ENCODE measurements at regions not wholly inside any gene's neighbourhood (a gene's known extent, or its start where the extent isn't known, plus 50 kb on each side); places are given as distances from the start of the nearest gene placed in this dataset.

DNA sequence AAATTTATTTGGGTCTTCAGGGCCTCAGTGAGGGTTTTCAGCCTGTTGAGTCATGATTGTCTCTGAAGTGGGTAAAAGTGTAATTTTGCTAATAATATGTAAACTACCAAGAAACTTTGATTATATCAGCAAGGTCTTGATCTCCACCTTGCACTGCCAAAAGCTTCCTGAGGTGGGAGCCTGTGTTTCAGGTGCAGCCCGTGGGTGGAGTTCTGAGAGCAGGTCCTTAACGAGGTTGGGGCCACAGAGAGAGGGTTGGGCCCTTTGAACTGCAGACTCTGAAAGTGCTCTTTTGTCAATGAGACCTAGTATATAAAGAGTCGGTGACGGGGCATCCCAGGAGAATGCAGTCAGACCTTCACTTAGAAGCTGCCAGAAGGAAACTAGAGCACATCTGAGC, 129.7 kb upstream of the MAP3K4 start:
- Mint-ChIP-seq H3K9me3 (peaks cover 1% of the 10 kb centered on the region), H3K36me3 (ENCODE audit: low read depth) (no peaks in the 10 kb centered on the region), H3K4me1 (no peaks in the 10 kb centered on the region), H3K4me3 (no peak overlapping the region), H3K27ac (no peak overlapping the region), H3K27me3 (ENCODE audit: insufficient read depth) (peaks cover 4% of the 10 kb centered on the region)
- WGBS, 2 experiments (ENCODE audit: insufficient coverage in 1 of 2, insufficient read length in 1 of 2), result 43 to 63% methylated on average over 1 to 4 of the region's 4 CpGs
- Histone ChIP-seq H3K27ac (ENCODE audit: low read depth, low read length) (no peak overlapping the region), H3K4me1 (ENCODE audit: control insufficient read depth, insufficient read depth, low read length) (no peaks in the 10 kb centered on the region), H3K27me3 (ENCODE audit: control insufficient read depth, insufficient read depth, low read length, poor library complexity, severe bottlenecking) (no peaks in the 10 kb centered on the region), H3K4me3 (ENCODE audit: low read length) (no peak overlapping the region), H3K36me3 (ENCODE audit: control insufficient read depth, insufficient read depth, low read length) (no peaks in the 10 kb centered on the region), H3K9ac (ENCODE audit: extremely low read depth, low read length, poor library complexity, severe bottlenecking) (no peak overlapping the region), H3K9me3 (ENCODE audit: control insufficient read depth, low read length) (no peaks in the 10 kb centered on the region)
- DNase-seq, result no peak
- TF ChIP-seq, protein P1, sequence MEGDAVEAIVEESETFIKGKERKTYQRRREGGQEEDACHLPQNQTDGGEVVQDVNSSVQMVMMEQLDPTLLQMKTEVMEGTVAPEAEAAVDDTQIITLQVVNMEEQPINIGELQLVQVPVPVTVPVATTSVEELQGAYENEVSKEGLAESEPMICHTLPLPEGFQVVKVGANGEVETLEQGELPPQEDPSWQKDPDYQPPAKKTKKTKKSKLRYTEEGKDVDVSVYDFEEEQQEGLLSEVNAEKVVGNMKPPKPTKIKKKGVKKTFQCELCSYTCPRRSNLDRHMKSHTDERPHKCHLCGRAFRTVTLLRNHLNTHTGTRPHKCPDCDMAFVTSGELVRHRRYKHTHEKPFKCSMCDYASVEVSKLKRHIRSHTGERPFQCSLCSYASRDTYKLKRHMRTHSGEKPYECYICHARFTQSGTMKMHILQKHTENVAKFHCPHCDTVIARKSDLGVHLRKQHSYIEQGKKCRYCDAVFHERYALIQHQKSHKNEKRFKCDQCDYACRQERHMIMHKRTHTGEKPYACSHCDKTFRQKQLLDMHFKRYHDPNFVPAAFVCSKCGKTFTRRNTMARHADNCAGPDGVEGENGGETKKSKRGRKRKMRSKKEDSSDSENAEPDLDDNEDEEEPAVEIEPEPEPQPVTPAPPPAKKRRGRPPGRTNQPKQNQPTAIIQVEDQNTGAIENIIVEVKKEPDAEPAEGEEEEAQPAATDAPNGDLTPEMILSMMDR (conservative IDR thresholded peaks at IDR 0.05), result peak; percentile 34

DNA sequence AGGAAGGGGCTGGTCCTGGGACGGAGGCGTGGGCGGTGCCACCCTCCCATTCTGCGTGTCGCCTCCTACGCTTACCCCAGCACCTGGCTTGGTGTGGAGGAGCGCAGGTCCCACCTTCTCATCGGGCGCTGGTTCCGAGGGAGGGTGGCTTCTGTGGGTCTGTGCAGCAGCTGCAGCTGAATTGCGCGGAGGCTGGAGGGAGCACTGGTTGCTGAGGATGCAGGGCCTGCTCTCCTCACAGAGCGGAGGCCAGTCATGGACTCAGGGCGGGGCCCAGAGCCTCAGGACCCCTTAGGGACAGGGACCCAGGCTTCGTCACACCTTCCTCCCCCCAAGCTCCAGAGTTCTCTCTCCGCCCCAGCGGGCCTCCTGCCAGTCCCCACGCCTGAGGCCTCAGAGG, 127.8 kb upstream of the MAP3K4 start:
- H3K9ac ChIP-seq (ENCODE audit: extremely low read depth, low read length, poor library complexity, severe bottlenecking), result no peak overlapping the region
- H3K27me3 ChIP-seq (ENCODE audit: control insufficient read depth, insufficient read depth, low read length, poor library complexity, severe bottlenecking), result no peaks in the 10 kb centered on the region
- H3K4me1 Mint-ChIP-seq, result no peaks in the 10 kb centered on the region
- TF ChIP-seq, protein P1 (conservative IDR thresholded peaks at IDR 0.05), result no peak
- DNase-seq, result no peak
- no peak overlapping the region for H3K4me3 Mint-ChIP-seq
- H3K27me3 Mint-ChIP-seq (ENCODE audit: insufficient read depth), result peaks cover 4% of the 10 kb centered on the region
- H3K36me3 Mint-ChIP-seq (ENCODE audit: low read depth), result no peaks in the 10 kb centered on the region
- no peaks in the 10 kb centered on the region for H3K4me1 ChIP-seq (ENCODE audit: control insufficient read depth, insufficient read depth, low read length)
- no peak overlapping the region for H3K27ac ChIP-seq (ENCODE audit: low read depth, low read length)
- no peak overlapping the region for H3K4me3 ChIP-seq (ENCODE audit: low read length)
- WGBS, 2 experiments (ENCODE audit: insufficient coverage in 1 of 2, insufficient read length in 1 of 2), result 94 to 100% methylated on average over 8 to 18 of the region's 18 CpGs
- H3K27ac Mint-ChIP-seq, result no peak overlapping the region
- H3K36me3 ChIP-seq (ENCODE audit: control insufficient read depth, insufficient read depth, low read length), result no peaks in the 10 kb centered on the region
- no peaks in the 10 kb centered on the region for H3K9me3 ChIP-seq (ENCODE audit: control insufficient read depth, low read length)
- peaks cover 12% of the 10 kb centered on the region for H3K9me3 Mint-ChIP-seq

DNA sequence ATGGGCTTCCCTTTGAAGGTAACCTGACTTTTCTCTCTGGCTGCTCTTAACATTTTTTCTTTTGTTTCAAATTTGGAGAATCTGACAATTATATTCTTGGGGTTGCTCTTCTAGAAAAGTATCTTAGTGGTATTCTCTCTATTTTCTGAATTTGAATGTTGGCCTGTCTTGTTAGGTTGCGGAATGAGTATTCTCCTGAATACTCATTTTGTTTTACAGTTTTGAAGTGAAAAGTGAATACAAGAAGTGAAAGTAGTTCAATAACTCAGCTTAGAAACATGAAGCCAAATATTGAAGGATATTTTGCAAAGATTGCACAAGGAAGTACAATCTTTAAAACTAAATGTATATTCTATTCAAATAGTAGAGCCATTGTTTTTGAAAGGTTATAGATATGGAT, 120.2 kb upstream of the MAP3K4 start:
- no peaks in the 10 kb centered on the region for H3K36me3 ChIP-seq (ENCODE audit: control insufficient read depth, insufficient read depth, low read length)
- WGBS, 2 experiments (ENCODE audit: insufficient coverage in 1 of 2, insufficient read length in 1 of 2), result 92% methylated on average over 1 of the region's 1 CpG; no CpG with 5 or more reads in 1 of the 2 experiments
- peaks cover 13% of the 10 kb centered on the region for H3K4me1 Mint-ChIP-seq

More for the DNA sequence above, 120.2 kb upstream of the MAP3K4 start:
- no peak overlapping the region for H3K4me3 Mint-ChIP-seq
- H3K36me3 Mint-ChIP-seq (ENCODE audit: low read depth), result peaks cover 2% of the 10 kb centered on the region
- Histone ChIP-seq H3K9ac (ENCODE audit: extremely low read depth, low read length, poor library complexity, severe bottlenecking) (no peak overlapping the region), H3K27me3 (ENCODE audit: control insufficient read depth, insufficient read depth, low read length, poor library complexity, severe bottlenecking) (peaks cover 13% of the 10 kb centered on the region), H3K4me1 (ENCODE audit: control insufficient read depth, insufficient read depth, low read length) (no peaks in the 10 kb centered on the region), H3K9me3 (ENCODE audit: control insufficient read depth, low read length) (no peaks in the 10 kb centered on the region), H3K27ac (ENCODE audit: low read depth, low read length) (no peak overlapping the region), H3K4me3 (ENCODE audit: low read length) (no peak overlapping the region)
- H3K9me3 Mint-ChIP-seq, result peaks cover 20% of the 10 kb centered on the region
- no peak for DNase-seq
- H3K27ac Mint-ChIP-seq, result no peak overlapping the region
- H3K27me3 Mint-ChIP-seq (ENCODE audit: insufficient read depth), result peaks cover 11% of the 10 kb centered on the region
- TF ChIP-seq, protein P1 (conservative IDR thresholded peaks at IDR 0.05), result no peak
